SJCRH30 (cell line): ENCODE measurements at regions not wholly inside any gene's neighbourhood (a gene's known extent, or its start where the extent isn't known, plus 50 kb on each side); places are given as distances from the start of the nearest gene placed in this dataset.
"Not testable (repeated sequence)": the region's sequence is repeated elsewhere in the genome, so short reads cannot be mapped to it uniquely, and the experiment has no call there.

Source experiments
- DNase-seq, 2 experiments: peaks; one replicate each; pipeline ENCODE4 v3.0.0-alpha.2; 2015 to 2020
- H3K27ac ChIP-seq: fragments of 250-450 bp; sonication (Bioruptor Pico); 2 replicates; pipeline ENCODE4 v1.5.1; 2020; ENCODE audit warnings: mild to moderate bottlenecking, moderate library complexity
- H3K27me3 ChIP-seq: fragments of 250-450 bp; sonication (Bioruptor Pico); 2 replicates; pipeline ENCODE4 v1.5.1; 2020; ENCODE audit warnings: mild to moderate bottlenecking, moderate library complexity
- H3K36me3 ChIP-seq: fragments of 250-450 bp; sonication (Bioruptor Pico); 2 replicates; pipeline ENCODE4 v1.5.1; 2020; ENCODE audit warnings: mild to moderate bottlenecking, moderate library complexity
- H3K4me1 ChIP-seq: fragments of 250-450 bp; sonication (Bioruptor Pico); 2 replicates; pipeline ENCODE4 v1.5.1; 2020; ENCODE audit warnings: mild to moderate bottlenecking, moderate library complexity
- H3K4me3 ChIP-seq: fragments of 250-450 bp; sonication (Bioruptor Pico); 2 replicates; pipeline ENCODE4 v1.5.1; 2020; ENCODE audit warnings: mild to moderate bottlenecking, moderate library complexity
- H3K9me3 ChIP-seq: fragments of 250-450 bp; sonication (Bioruptor Pico); replicated peaks from 2 replicates; pipeline ENCODE4 v1.5.1; 2020; ENCODE audit warnings: mild to moderate bottlenecking, moderate library complexity

- no peak for DNase-seq
- no peaks in the 10 kb centered on the region for H3K4me1 ChIP-seq
- no peaks in the 10 kb centered on the region for H3K9me3 ChIP-seq
- H3K27ac ChIP-seq = no peak overlapping the region
- no peaks in the 10 kb centered on the region for H3K27me3 ChIP-seq
- no peak overlapping the region for H3K4me3 ChIP-seq
- no peaks in the 10 kb centered on the region for H3K36me3 ChIP-seq
Observed at GRCh38 chr3:81214631-81215030, 546.8 kb downstream of the GBE1 start.

- H3K4me1 ChIP-seq = no peaks in the 10 kb centered on the region
- H3K27ac ChIP-seq = no peak overlapping the region
- H3K27me3 ChIP-seq = no peaks in the 10 kb centered on the region
Observed at GRCh38 chr3:81199587-81199986, 561.9 kb downstream of the GBE1 start.

GRCh38 chr3:81198756-81199155 lies 562.7 kb downstream of the GBE1 start:
- H3K4me1 ChIP-seq = no peaks in the 10 kb centered on the region
- no peaks in the 10 kb centered on the region for H3K36me3 ChIP-seq
- H3K27ac ChIP-seq = no peak overlapping the region
- H3K27me3 ChIP-seq = no peaks in the 10 kb centered on the region
- no peak overlapping the region for H3K4me3 ChIP-seq
- DNase-seq = no peak
- no peaks in the 10 kb centered on the region for H3K9me3 ChIP-seq

More at GRCh38 chr3:81199587-81199986, 561.9 kb downstream of the GBE1 start:
- Histone ChIP-seq H3K4me3 (no peak overlapping the region), H3K36me3 (no peaks in the 10 kb centered on the region), H3K9me3 (no peaks in the 10 kb centered on the region)
- DNase-seq = no peak

- DNase-seq = no peak
- no peak overlapping the region for H3K27ac ChIP-seq
- no peaks in the 10 kb centered on the region for H3K27me3 ChIP-seq
- no peaks in the 10 kb centered on the region for H3K9me3 ChIP-seq
- no peaks in the 10 kb centered on the region for H3K36me3 ChIP-seq
- H3K4me3 ChIP-seq = no peak overlapping the region
- no peaks in the 10 kb centered on the region for H3K4me1 ChIP-seq
Observed at GRCh38 chr3:81198216-81198615, 563.2 kb downstream of the GBE1 start.

- Histone ChIP-seq H3K27ac (no peak overlapping the region), H3K36me3 (no peaks in the 10 kb centered on the region), H3K4me3 (no peak overlapping the region), H3K27me3 (no peaks in the 10 kb centered on the region), H3K9me3 (no peaks in the 10 kb centered on the region), H3K4me1 (no peaks in the 10 kb centered on the region)
- no peak for DNase-seq
Observed at GRCh38 chr3:81197386-81197785, 564.1 kb downstream of the GBE1 start.

GRCh38 chr3:81195478-81195877 lies 566.0 kb downstream of the GBE1 start:
- no peaks in the 10 kb centered on the region for H3K27me3 ChIP-seq

GRCh38 chr3:81186412-81186811 lies 575.0 kb downstream of the GBE1 start:
- Histone ChIP-seq H3K4me1 (no peaks in the 10 kb centered on the region), H3K36me3 (no peaks in the 10 kb centered on the region), H3K27ac (no peak overlapping the region), H3K27me3 (no peaks in the 10 kb centered on the region), H3K9me3 (no peaks in the 10 kb centered on the region), H3K4me3 (no peak overlapping the region)
- no peak for DNase-seq

More at GRCh38 chr3:81195478-81195877, 566.0 kb downstream of the GBE1 start:
- Histone ChIP-seq H3K27ac (no peak overlapping the region), H3K4me1 (no peaks in the 10 kb centered on the region), H3K4me3 (no peak overlapping the region), H3K9me3 (no peaks in the 10 kb centered on the region), H3K36me3 (no peaks in the 10 kb centered on the region)
- no peak for DNase-seq

- not testable (repeated sequence) for H3K4me3 ChIP-seq, H3K36me3 ChIP-seq, H3K9me3 ChIP-seq, DNase-seq, H3K4me1 ChIP-seq, H3K27me3 ChIP-seq, H3K27ac ChIP-seq
Observed at GRCh38 chr3:81182086-81182875, 579.2 kb downstream of the GBE1 start.

- DNase-seq = peak in 1 of 2 experiments; percentile 9
- no peaks in the 10 kb centered on the region for H3K4me1 ChIP-seq
- H3K9me3 ChIP-seq = no peaks in the 10 kb centered on the region
- H3K4me3 ChIP-seq = no peak overlapping the region
- no peaks in the 10 kb centered on the region for H3K27me3 ChIP-seq
- no peaks in the 10 kb centered on the region for H3K36me3 ChIP-seq
- H3K27ac ChIP-seq = no peak overlapping the region
Observed at GRCh38 chr3:81173514-81173913, 587.9 kb downstream of the GBE1 start.

GRCh38 chr3:81170298-81170697 lies 591.1 kb downstream of the GBE1 start:
- Histone ChIP-seq H3K4me1 (no peaks in the 10 kb centered on the region), H3K27ac (no peak overlapping the region), H3K36me3 (no peaks in the 10 kb centered on the region), H3K27me3 (no peaks in the 10 kb centered on the region), H3K4me3 (no peak overlapping the region), H3K9me3 (no peaks in the 10 kb centered on the region)
- DNase-seq = no peak

- no peak overlapping the region for H3K27ac ChIP-seq
- no peaks in the 10 kb centered on the region for H3K27me3 ChIP-seq
- no peaks in the 10 kb centered on the region for H3K9me3 ChIP-seq
- H3K4me3 ChIP-seq = no peak overlapping the region
- H3K4me1 ChIP-seq = no peaks in the 10 kb centered on the region
- no peak for DNase-seq
- H3K36me3 ChIP-seq = no peaks in the 10 kb centered on the region
Observed at GRCh38 chr3:81164806-81165205, 596.6 kb downstream of the GBE1 start.

GRCh38 chr3:81161851-81162250 lies 599.6 kb downstream of the GBE1 start:
- no peak overlapping the region for H3K4me3 ChIP-seq
- H3K9me3 ChIP-seq = no peaks in the 10 kb centered on the region
- no peaks in the 10 kb centered on the region for H3K27me3 ChIP-seq
- DNase-seq = no peak
- no peaks in the 10 kb centered on the region for H3K4me1 ChIP-seq
- no peak overlapping the region for H3K27ac ChIP-seq
- no peaks in the 10 kb centered on the region for H3K36me3 ChIP-seq

- H3K4me1 ChIP-seq = no peaks in the 10 kb centered on the region
- no peaks in the 10 kb centered on the region for H3K36me3 ChIP-seq
- H3K27ac ChIP-seq = no peak overlapping the region
- DNase-seq = peak in 1 of 2 experiments; percentile 3
- no peaks in the 10 kb centered on the region for H3K9me3 ChIP-seq
- H3K4me3 ChIP-seq = no peak overlapping the region
- H3K27me3 ChIP-seq = no peaks in the 10 kb centered on the region
Observed at GRCh38 chr3:81161100-81161499, 600.3 kb downstream of the GBE1 start.

GRCh38 chr3:81154611-81155143 lies 606.8 kb downstream of the GBE1 start:
- no peak for DNase-seq
- H3K36me3 ChIP-seq = no peaks in the 10 kb centered on the region
- H3K27ac ChIP-seq = no peak overlapping the region
- H3K9me3 ChIP-seq = no peaks in the 10 kb centered on the region
- H3K4me3 ChIP-seq = no peak overlapping the region
- H3K27me3 ChIP-seq = no peaks in the 10 kb centered on the region
- H3K4me1 ChIP-seq = no peaks in the 10 kb centered on the region

GRCh38 chr3:81152156-81152555 lies 609.3 kb downstream of the GBE1 start:
- no peaks in the 10 kb centered on the region for H3K27me3 ChIP-seq
- no peak for DNase-seq

GRCh38 chr3:81132995-81133394 lies 628.5 kb downstream of the GBE1 start:
- DNase-seq = no peak
- H3K4me1 ChIP-seq = no peaks in the 10 kb centered on the region
- H3K27ac ChIP-seq = no peak overlapping the region
- H3K36me3 ChIP-seq = no peaks in the 10 kb centered on the region
- no peaks in the 10 kb centered on the region for H3K9me3 ChIP-seq
- no peaks in the 10 kb centered on the region for H3K27me3 ChIP-seq
- no peak overlapping the region for H3K4me3 ChIP-seq

More at GRCh38 chr3:81152156-81152555, 609.3 kb downstream of the GBE1 start:
- H3K9me3 ChIP-seq = no peaks in the 10 kb centered on the region
- no peaks in the 10 kb centered on the region for H3K36me3 ChIP-seq
- no peak overlapping the region for H3K4me3 ChIP-seq
- no peaks in the 10 kb centered on the region for H3K4me1 ChIP-seq
- H3K27ac ChIP-seq = no peak overlapping the region
